SH-SY5Y (cell line): ENCODE measurements at regions not wholly inside any gene's neighbourhood (a gene's known extent, or its start where the extent isn't known, plus 50 kb on each side); places are given as distances from the start of the nearest gene placed in this dataset.

Experiments used
- GATA2 ChIP-seq: IDR thresholded peaks from 2 replicates; pipeline ENCODE4 v1.6.1; 2011; ENCODE audit warnings: mild to moderate bottlenecking, low read depth, low read length
- GATA3 ChIP-seq: IDR thresholded peaks from 2 replicates; pipeline ENCODE4 v1.6.1; 2011; ENCODE audit warnings: low read depth, mild to moderate bottlenecking, low read length, moderate library complexity

GRCh38 chr11:115939104-115939730 is 435.0 kb upstream of the CADM1 start:
- no peak for TF ChIP-seq GATA3
- TF ChIP-seq GATA2 = no peak
